Activated CD8-positive, alpha-beta memory T cell treated with anti-CD3 and anti-CD28 coated beads for 4 hours (primary cell): ENCODE measurements at regions not wholly inside any gene's neighbourhood (a gene's known extent, or its start where the extent isn't known, plus 50 kb on each side); places are given as distances from the start of the nearest gene placed in this dataset.

Experiments used
- DNase-seq, 2 donors: peaks; one replicate each; pipeline ENCODE4 v3.0.0-alpha.2; 2020; ENCODE audit warnings: low read depth in 2 of 2

GRCh38 chr3:182255158-182255557 is 538.1 kb upstream of the ATP11B start:
- no peak for DNase-seq

- no peak for DNase-seq
Measured at GRCh38 chr3:182257361-182257760, 535.9 kb upstream of the ATP11B start.

DNA sequence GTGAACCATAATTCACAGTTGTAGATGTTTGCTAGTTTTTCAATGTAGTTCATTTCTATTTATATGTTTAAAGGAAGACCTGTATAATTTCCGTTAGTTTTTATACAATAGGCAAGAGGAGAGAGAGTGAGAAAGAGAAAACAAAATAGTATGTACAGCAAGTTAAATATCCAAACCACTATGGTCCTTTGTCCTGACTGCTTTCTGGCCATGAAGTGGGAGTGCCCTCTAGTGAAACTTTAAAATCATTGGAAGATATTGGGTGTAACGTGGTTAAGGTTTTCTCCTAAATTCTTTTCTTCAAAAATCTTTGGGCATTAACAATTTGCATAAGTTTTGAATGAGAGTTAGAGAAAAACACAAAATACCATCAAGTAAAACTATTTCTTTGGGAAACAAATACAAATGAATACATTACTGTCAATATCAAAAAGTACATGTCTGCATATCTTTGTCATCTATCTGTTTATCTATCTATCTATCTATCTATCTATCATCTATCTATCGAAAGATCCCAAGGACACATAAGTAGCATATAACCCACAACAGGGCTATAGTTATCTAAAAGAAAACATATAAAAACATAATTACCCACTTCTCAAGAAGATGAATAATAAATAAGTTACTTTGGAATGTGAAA is 534.6 kb upstream of the ATP11B start:
- DNase-seq = no peak

GRCh38 chr3:182259579-182259978 is 533.7 kb upstream of the ATP11B start:
- no peak for DNase-seq

GRCh38 chr3:182261041-182261440 is 532.3 kb upstream of the ATP11B start:
- no peak for DNase-seq

DNA sequence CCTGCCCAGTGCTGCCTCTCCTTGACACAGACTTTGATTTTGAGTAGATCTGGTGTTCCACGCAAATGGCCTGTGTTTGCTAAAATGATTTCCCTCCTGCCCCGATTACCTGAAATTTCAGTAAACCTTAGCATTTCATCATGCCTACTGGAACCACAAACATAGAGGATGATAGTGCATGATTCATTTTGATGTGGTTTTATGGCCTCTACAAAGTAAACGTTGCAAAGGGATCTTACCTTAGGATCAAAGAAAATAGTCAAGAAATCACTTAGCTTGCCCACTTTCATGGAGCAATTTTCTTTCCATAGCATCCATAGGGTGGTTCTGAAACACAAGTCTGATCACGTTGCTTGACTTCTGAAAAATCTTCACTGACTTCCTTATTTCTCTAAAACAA is 524.6 kb upstream of the ATP11B start:
- no peak for DNase-seq

GRCh38 chr3:182276512-182276911 is 516.8 kb upstream of the ATP11B start:
- DNase-seq = no peak

- no peak for DNase-seq
Measured at GRCh38 chr3:182284793-182285192, 508.5 kb upstream of the ATP11B start.

- DNase-seq = no peak
Measured at GRCh38 chr3:182292591-182292990, 500.7 kb upstream of the ATP11B start.

GRCh38 chr3:182294256-182294655 is 499.0 kb upstream of the ATP11B start:
- no peak for DNase-seq

DNA sequence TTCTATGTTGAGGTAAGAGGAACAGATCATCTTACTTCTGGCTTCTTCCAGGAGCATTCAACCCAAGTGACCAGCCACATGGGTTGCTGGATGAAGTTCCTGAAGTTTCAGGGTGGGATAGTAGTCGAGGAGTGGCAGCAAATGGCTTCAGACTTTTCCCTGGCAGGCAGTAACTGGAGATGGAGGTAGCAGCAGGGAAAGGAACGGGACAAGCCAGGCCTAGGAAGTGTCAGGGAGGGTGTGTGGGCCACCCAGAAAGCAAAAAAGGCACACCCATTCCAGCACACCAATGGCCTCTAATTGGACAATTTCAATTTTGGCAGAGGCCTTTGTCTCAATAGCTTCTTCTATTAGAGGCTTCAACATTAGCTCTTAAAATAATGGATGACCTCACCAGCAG is 498.6 kb upstream of the ATP11B start:
- no peak for DNase-seq

DNA sequence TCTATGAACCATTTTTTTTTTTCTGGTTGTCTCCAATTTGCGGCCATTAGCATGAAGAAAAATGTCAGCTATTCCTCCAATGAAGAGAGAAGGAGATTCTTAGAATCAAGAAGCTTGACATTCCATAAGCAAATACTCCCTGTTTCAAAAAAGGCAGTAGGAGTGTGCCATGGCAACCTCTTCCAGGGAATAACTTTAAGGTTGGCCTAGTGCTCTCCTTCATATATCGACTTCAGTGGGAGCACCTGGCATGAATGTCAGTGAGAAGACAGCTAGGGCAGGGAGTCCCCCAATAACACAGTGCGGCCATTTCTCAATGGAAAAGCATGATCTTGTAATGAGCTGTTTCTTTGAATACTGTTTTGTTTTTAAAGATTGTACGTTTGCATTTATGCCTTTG is 493.0 kb upstream of the ATP11B start:
- no peak for DNase-seq

DNA sequence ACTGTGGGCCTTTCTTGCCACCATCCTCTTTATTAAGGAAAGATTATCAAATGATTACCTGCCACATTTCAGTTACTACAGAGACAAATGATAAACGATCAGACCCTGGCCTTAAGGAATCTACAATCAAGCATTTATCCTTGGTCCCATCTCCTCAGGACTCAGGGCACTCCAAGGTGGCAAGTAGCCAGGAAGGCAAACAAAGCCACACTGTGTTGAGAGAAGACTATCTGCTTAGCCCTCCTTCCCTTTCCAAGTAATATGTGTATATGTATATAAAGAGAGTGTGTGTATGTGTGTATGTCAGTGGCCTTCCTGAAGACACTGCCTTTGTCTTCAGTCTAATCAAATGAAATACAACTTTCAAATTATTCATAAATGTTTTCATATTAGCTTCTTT is 490.1 kb upstream of the ATP11B start:
- DNase-seq = no peak

- no peak for DNase-seq
Measured at GRCh38 chr3:182305881-182306665, 487.2 kb upstream of the ATP11B start.

DNA sequence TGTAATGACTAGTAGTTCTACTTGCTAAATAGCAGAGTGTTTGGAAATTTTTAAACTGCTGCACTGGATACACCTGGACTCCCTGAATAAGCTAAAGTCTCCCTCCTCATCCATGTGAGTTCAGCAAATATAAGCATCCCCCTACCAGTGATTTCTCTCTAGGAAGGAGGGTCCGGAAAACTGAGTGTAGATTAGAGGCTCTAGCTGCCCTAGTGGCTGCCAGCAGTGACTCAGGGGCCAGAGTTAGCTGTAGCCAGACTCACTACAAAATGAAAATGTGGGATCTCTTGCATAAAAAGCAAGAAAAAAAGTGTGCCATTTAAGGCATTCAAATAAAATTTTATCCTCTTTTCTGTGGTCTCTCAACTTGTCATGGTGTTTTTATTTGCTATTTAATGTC is 485.0 kb upstream of the ATP11B start:
- DNase-seq = no peak

DNA sequence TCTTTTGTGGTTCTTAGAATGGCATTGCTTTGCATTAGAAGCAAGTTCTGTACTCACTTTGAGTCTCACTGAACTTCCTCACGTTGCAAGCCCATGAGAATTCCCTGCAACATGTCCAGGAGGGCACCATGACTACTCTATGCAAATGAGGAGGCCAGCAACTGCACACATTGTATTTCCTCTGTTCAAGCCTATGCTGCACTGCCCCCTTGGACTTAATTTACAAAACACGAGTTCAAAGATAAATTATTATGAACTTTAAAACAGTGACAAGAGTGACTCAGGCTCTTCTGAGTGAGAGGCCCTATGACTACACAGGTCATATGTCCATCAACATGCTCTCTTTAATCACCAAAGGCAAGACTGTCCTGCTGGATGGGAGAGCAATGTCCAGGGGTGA is 484.2 kb upstream of the ATP11B start:
- DNase-seq = no peak

- DNase-seq = no peak
Measured at GRCh38 chr3:182315313-182315712, 478.0 kb upstream of the ATP11B start.

DNA sequence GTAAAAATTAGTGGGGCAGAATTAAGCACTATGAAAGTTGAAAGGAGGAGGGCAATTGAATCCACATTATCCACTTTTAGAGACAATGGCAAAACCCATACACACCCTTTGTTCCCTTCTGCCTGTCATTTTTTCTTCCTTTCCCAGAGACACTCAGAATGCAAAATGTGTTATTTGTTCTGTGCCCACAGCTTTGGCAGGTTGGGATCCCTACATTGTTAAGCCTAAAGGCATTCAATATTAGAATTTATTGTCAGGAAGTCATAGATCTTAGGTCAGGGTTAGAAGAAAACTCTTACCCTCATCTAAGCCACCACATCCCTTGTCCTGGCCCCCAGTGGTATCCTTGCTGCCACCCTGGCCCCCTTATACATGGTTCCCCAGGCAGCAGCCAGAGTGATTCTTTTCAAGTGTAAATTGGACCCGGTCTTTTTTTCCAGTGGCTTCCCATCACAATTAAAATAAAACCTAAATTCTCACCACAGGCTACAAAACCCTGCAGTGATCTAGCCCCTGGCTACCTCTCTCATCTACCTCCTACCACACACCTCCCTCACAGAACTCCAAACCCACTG is 470.1 kb upstream of the ATP11B start:
- no peak for DNase-seq

- DNase-seq = no peak
Measured at GRCh38 chr3:182323898-182324297, 469.4 kb upstream of the ATP11B start.

GRCh38 chr3:182325213-182325950 is 467.9 kb upstream of the ATP11B start:
- DNase-seq = no peak

- no peak for DNase-seq
Measured at GRCh38 chr3:182327196-182327681, 466.1 kb upstream of the ATP11B start.

- no peak for DNase-seq
Measured at GRCh38 chr3:182330646-182331045, 462.7 kb upstream of the ATP11B start.
